Activated CD8-positive, alpha-beta memory T cell treated with anti-CD3 and anti-CD28 coated beads for 48 hours (primary cell): ENCODE measurements at regions not wholly inside any gene's neighbourhood (a gene's known extent, or its start where the extent isn't known, plus 50 kb on each side); places are given as distances from the start of the nearest gene placed in this dataset.
"Not testable (repeated sequence)": the region's sequence is repeated elsewhere in the genome, so short reads cannot be mapped to it uniquely, and the experiment has no call there.

Experiments
- DNase-seq, 3 experiments: peaks; one replicate each; pipeline ENCODE4 v3.0.0-alpha.2; 2020; ENCODE audit warnings: low read depth in 2 of 3, low spot score in 2 of 3

DNA sequence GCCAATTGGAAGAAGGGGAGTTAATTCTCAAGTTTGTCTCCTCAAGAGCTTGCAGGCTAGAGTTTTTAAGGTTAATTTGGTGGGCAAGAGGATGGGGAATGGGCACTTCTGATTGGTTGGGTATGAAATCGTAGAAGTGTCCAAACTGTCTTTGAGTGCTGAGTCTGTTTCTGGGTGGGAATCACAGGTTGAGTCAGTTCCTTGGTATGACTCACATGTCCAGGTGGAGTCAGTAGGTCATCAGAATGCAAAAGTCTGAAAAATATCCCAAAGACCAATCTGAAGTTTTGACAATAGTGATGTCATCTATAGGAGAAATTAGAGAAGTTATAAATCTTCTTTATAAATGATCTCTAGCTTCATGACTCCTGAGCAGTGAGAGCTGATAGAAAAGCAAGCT is 1252.2 kb downstream of the REEP3 start:
- no peak for DNase-seq

DNA sequence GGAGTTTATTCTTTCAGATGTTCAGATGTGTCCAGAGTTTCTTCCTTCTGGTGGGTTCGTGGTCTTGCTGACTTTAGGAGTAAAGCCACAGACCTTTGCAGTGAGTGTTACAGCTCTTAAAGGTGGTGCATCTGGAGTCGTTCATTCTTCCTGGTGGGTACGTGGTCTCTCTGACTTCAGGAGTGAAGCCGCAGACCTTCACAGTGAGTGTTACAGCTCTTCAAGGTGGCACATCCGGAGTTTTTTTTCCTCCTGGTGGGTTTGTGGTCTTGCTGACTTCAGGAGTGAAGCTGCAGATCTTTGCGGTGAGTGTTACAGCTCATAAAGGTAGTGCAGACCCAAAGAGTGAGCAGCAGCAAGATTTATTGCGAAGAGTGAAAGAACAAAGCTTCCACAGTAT is 1263.2 kb downstream of the REEP3 start:
- DNase-seq = not testable (repeated sequence)

DNA sequence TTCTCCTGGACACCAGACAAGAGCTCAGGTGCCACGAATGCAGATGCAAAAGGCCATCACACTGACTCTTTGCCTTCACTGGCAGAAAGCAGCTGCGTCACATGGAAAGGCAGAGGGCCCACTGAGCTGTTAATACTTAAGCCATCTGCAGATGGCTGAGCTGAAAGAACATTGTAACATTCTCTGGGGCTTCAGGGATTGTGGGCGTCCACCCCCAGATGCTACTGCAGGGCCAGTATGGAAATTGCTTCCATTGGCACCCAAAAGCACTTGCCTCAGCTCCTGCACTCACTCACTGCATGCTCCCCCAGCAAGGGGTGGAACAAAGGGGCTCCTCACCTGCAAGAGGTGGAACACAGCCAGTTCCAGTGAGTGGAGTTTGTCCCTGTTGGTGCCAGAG is 1264.6 kb downstream of the REEP3 start:
- DNase-seq = no peak

DNA sequence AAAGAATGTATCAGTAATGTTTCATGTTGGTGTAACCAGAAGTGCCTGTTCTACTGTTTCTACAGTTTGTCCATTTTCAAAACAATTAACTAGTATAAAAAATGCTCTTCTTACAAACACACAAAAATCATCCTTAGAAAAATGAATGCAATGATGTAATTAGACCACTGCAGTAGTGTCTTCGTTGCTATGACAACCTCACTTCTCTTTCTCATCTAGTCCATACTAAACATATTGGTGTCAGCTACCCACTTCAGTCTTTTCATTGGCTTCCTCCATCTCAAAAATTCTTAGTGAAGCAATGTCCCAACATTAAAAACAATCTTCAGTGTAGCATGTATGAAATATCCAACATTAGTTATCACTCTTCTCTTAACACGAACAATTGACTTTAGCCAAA is 1265.8 kb downstream of the REEP3 start:
- no peak for DNase-seq

DNA sequence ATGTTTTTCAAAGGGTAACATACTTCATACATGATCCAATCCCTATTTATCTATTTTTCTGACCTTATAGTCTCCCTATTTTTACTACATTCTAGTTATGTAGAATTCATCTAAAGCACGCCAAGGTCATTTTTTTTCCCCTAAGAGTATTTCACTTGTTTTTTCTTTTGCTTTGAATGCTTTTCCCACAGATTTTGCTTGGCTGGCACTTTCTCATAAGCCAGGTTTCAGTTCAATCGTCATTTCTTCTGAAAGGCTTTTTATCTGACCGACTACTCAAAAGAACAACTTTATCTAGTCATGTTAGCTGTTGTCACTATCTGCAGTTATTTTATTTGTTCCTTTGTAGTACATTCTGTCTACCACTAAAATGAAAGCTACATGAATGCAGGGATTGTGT is 1274.6 kb downstream of the REEP3 start:
- no peak for DNase-seq

DNA sequence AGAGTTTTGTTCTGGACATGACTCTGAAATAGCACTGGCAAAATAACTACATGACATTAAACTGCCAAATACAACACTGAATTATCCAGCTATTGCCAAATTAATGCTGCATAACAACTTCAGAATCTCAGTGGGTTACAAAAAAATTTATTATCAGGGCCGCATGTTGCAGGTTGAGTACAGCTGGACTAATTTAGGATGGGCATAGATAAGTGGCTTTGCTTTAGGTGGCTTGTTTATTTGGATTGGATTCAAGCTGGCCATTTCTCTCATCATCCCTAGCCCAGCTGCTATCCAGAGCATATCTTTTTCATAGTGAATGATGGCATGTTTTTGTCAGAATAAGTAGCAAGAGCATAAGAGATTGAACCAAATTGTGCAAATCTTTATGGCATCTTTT is 1277.1 kb downstream of the REEP3 start:
- no peak for DNase-seq

DNA sequence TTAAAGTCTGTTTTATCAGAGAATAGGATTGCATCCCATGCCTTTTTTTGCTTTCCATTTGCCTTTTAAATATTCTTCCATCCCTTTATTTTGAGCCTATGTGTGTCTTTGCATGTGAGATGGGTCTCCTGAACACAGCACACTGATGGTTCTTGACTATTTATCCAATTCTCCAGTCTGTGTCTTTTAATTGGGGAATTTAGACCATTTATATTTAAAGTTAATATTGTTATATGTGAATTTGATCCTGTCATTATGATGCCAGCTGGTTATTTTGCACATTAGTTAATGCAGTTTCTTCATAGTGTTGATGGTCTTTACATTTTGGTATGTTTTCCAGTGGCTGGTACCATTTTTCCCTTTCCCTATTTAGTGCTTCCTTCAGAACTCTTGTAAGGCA is 1287.0 kb downstream of the REEP3 start:
- not testable (repeated sequence) for DNase-seq

DNA sequence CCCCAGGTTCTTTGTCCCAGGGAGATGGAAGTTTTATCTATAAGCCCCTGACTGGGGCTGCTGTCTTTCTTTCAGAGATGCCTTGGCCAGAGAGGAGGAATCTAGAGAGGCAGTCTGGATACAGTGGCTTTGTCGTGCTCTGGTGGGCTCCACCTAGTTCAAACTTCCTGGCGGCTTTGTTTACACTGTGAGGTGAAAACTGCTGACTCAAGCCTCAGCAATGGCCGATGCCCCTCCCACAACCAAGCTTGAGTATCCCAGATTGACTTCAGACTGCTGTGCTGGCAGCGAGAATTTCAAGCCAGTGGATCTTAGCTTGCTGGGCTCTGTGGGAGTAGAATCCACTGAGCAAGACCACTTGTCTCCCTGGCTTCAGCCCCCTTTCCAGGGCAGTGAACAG is 1288.8 kb downstream of the REEP3 start:
- DNase-seq = not testable (repeated sequence)

DNA sequence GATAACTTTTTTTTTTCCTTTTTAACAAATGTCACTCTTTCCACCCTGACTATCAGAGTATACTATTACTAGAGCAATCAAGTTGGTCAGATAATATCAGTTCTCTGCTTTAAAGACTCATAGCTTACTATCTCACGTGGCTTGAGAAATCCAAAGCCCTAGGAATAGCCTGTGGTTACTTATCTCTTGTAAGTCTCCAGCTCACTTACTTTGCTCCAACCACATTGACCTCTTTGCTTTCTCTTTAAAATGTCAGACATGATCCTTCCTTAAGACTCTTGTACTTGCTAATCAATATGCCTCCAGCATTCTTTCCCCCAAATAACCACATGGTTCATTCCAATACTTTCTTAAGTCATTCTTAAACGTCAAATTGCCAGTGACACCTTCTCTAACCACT is 1292.2 kb downstream of the REEP3 start:
- no peak for DNase-seq

DNA sequence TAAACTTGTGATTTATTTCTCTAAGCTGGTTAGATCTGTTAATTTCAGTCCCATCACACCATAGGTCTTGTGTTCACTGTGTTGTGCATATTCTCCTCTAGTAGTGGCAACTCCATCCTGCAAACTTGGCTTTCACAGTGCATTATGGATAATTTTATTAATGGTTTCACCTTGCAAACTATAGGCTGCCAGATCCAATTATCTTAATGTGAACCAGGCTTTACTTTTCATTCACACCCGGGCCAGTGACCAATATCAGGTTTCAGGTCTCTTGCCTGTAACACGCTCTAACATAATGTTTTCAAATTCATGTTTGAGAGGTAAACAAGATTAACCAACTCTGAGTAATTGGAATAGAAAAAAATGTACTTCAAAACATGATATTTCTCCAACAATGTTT is 1293.0 kb downstream of the REEP3 start:
- DNase-seq = no peak

DNA sequence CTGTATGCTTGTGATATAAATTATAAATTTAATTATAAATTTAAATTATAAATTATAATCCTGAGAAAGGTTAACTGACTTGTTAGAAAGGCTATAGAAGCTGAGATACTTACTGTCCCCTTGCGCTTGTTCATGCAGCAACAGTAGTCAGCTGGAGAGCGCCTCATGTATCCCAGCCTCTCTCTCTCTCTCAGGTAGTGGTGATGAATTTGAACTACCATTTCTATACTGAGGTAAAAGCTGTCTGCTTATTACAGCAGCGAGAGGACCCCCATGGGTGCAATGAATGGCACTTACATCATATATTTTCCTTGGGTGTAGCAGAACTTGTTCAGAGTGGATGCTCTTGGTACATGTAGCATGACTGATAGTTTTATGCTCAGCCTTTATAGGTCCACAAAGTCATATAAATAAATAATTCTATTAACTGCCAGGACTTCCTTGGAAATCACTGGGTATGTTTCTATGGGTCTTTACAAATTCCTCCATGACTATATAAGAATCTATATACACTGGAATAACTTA is 1308.7 kb downstream of the REEP3 start:
- no peak for DNase-seq

DNA sequence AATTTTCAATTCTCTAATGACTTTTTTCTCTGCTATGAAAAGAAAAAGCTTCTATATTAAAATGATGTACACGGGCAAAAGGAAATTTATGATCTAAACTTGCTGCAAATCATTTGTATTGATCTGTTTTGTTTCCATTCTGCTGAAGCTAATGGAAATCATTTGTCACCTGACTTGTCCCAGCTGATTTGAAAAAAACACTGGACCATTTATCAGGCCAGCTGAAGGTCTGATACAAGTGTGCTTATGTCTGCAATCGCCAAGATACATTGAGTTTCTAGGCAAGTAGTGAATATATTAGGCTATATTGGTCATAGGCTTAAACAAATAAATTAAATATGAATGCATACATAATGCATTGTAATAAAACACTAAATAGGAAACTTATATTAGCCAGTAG is 1309.7 kb downstream of the REEP3 start:
- no peak for DNase-seq

DNA sequence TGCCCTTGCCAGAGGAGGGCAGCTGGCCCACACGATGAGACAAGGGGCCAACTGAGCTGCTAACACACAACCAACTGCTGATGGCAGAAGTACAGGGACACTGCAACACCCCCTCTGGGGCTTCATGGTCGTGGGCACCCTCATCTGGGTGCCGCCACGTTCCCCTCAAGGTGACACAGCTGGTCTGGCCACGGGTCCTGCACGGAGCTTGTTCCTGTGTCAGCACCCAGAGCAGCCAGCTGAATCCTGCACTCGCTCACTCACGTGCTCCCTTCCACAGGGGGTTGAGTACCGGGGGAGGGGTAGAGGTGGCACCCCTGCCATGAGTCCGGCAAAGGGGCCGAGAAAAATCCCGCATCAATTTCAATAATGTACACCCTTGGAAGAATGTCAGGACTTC is 1319.1 kb downstream of the REEP3 start:
- no peak for DNase-seq

DNA sequence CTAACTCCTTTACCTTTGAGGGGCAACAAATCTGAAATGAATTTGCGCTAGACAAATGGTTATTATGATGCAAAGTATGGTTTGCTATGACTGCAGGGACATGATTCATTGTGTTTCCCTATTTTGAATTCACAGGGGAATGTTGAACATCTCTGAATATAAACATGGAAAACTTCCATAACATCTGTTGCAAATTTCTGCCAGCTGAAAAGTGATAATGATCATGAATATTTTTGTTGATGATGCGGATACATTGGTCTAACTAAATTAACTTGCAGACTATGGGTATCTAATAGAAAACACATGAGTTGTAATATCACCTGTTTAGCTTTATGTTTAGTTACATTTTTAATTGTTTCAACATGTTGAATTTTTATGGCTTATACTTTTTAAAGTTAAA is 1325.5 kb downstream of the REEP3 start:
- DNase-seq = no peak

DNA sequence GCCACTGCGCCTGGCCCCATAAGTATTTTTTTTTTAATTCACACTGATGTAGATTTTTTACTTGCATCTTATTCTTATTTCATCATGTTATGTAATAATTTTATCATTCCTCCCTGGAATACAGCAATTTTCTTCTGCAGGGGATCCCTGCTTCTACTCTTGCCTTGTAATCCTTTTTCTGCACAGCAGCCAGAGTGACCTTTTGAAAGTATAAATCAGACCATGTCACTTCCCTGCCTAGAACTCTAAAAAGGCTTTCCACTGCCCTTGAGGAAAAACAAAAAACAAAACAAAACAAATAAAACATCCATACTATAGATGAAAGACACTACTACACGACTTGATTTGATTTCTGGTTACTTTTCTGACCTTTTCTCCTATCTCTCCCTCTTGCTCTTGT is 1334.7 kb downstream of the REEP3 start:
- no peak for DNase-seq

DNA sequence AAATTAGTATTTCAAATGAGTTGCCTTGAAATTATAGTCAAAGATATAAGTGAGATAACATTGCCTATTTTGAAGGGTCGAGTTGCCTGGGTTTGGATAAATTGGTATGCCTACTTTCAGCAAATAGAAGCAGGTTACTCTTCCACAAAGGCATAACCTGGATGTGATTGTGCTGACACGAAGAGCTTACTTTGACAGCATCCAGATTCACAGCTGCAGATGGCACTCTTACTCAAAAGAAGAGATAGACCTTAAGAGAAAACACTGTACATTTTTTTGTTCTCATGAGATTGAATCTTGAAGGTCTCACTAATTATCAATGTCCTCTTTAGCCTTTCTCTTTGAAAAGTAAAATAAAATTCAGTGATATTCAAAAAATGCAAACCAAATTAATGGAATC is 1338.7 kb downstream of the REEP3 start:
- DNase-seq = no peak

DNA sequence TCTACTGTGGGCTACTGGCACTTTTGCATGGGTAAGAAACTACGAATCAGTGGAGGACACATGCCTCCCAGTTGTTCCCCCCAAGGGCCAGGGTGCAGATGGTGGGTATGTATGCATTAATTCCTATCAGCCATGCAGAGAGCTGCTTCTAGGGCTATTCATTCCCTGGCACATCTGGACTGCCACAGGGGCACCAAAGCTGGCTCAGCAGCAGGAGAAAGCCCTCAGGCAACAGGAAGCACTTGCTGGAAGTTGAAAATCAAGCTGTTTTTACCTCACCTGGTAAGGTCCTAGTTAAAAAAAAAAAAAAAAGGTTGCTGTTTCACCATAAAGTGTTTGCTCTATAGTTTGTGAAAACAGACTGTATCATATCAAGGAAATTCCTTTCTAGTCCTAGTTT is 1342.6 kb downstream of the REEP3 start:
- DNase-seq = no peak

DNA sequence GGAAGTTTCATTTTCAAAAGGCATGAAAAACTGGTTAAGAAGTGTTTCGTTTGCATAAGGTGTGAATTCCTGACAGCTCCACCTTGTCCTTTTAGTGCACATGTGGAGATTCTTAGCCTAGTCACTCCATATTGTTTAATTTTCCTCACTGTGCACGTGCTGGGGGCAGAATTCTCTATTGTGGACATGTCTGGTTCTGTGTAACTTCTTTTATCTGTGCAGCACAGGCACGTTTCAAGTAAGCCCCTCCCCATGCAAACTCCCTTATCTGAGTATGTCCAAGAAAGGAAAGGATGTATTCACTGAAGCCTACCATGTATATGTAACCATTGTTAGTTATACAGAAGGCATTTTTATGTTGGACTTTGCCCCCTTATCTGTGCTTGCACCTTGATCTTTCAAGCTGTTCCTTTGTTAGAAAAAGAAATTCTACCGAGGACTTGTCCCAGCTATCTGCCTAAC is 1346.3 kb downstream of the REEP3 start:
- DNase-seq = no peak

DNA sequence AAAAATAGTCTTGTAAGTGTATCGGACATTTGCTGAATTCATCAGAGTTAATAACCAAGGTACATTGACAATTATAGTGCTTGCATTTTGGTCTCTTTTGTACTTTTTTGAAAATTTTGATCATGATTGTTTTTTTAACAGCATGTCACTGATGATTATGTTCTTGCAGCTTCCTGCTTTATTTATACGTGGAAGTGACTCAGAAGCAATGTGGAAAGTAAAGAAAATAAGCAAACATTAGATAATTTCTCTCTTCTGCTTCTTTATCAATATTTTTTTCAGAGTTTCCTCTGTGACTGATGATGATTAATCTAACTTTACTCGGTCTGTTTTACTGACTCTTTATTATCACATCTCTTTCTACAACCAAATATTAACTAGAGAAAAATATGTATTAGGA is 1351.9 kb downstream of the REEP3 start:
- DNase-seq = no peak

DNA sequence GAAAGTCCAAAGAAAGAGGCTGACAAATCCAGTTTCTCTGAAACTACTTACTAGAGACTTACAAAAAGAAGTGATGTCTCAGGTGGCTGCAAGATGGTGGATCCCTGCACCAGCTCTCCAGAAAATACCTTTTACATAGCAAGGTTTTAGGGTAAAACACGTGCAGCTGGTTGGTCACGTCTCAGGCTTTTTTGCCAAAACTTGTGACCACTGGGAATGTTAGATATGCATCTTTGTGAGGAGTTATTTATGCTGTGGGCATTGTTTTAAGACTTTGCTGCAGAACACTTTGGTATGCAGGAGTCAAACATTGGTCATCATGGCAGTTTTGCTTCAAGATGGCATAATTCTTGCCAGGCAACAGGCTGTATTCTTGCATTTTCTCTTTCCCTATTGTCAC is 1352.8 kb downstream of the REEP3 start:
- no peak for DNase-seq

DNA sequence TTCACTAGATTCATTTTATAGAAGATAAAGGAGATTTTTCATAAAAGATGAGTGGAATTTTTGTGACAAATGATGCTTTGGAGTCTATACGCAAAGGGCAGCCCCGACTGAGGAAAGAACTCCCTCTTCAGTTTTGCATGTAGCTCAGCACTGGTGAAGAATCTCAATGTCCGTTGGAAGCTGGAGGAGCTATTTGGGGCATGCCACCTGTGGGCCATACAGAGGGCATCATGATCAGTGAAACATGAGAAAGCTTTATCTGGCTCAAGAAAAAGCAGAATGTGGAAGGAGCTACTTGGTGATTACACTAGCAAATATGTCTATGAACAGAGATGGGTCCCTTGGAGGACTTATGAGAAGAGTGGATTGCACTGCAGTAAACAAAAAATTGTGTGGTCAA is 1359.3 kb downstream of the REEP3 start:
- no peak for DNase-seq

DNA sequence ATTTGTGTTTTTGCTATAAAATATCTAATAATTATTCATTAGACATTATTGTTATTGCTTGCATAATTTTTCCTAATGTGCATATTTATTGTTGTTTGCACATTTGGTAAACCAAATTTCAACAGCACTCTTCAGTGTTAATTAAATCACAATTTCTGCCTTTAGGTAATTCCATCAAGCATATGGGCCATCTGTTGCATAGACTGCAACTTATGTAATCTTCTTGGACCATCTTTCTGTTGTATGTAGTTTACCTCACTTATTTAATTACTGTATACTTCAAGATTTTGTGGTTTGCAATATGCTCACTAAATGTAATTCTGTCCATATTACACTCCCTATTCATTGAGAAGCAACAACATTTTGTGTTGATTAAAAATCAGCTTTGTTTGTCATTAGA is 1360.1 kb downstream of the REEP3 start:
- no peak for DNase-seq

DNA sequence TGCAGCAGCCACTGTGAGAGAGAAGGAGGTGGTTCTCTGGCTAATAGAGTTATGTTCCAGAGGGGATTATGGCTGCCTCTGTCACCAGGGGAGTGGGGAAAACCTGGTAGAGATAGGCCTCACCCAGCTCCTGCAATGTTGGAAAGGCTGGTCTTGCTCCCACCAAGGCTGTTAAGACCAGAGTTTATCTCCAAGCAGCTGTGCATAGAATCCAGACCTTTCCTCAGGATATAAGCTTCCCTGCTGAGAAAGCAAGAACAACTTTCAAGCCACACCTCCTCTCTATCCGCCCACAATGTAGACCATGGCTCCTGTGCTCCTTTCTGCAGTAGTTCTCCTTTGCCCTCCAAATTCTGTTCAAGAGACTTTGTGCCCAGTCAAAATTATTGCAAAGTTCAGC is 1375.4 kb downstream of the REEP3 start:
- no peak for DNase-seq

DNA sequence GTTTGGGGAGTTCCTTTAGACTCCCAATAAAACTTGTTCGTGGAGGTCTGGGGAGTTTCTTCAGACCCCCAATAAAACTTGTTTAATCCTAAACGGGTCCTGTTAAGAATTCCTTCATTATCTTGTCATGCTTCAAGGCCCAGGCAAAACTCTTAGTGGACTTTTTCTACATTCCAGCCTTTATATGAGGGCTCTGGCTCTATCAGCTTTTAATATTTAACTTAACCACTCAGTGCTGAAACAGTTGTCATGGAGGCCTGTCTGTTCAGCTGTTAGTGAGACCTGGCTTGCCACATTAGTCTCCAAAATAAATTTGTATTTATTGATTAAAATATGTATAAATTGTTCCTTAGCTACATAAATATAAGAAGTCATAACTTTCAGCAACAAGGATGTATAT is 1385.1 kb downstream of the REEP3 start:
- not testable (repeated sequence) for DNase-seq
